H9 (cell line): ENCODE measurements at regions not wholly inside any gene's neighbourhood (a gene's known extent, or its start where the extent isn't known, plus 50 kb on each side); places are given as distances from the start of the nearest gene placed in this dataset.

Source experiments
- DNase-seq: peaks from one replicate; pipeline ENCODE4 v3.0.0-alpha.2; 2017
- H2AFZ ChIP-seq: one replicate; pipeline ENCODE4 v1.6.1; 2013; ENCODE audit warnings: mild to moderate bottlenecking, low read length, control low read depth, moderate library complexity
- H2AK5ac ChIP-seq: 2 replicates; pipeline ENCODE4 v1.6.1; 2013; ENCODE audit warnings: low read length, control low read depth, mixed read lengths; ENCODE audit not compliant: insufficient read length
- H2BK120ac ChIP-seq: one replicate; pipeline ENCODE4 v1.6.1; 2013; ENCODE audit warnings: low read depth, mild to moderate bottlenecking, low read length, control low read depth, inconsistent platforms; ENCODE audit not compliant: poor library complexity, severe bottlenecking
- H2BK12ac ChIP-seq: 2 replicates; pipeline ENCODE4 v1.6.1; 2013; ENCODE audit warnings: low read length, control low read depth, mixed read lengths, low read depth; ENCODE audit not compliant: insufficient read length
- H2BK15ac ChIP-seq: 2 replicates; pipeline ENCODE4 v1.6.1; 2013; ENCODE audit warnings: low read depth, low read length, control low read depth
- H2BK20ac ChIP-seq: one replicate; pipeline ENCODE4 v1.6.1; 2013; ENCODE audit warnings: low read depth, mild to moderate bottlenecking, low read length, control low read depth, inconsistent platforms; ENCODE audit not compliant: poor library complexity, severe bottlenecking
- H2BK5ac ChIP-seq: 2 replicates; pipeline ENCODE4 v1.6.1; 2013; ENCODE audit warnings: low read length, control low read depth, mixed read lengths; ENCODE audit not compliant: insufficient read length
- H3K14ac ChIP-seq: 2 replicates; pipeline ENCODE4 v1.6.1; 2013; ENCODE audit warnings: low read length, control low read depth; ENCODE audit not compliant: insufficient read depth
- H3K18ac ChIP-seq: 2 replicates; pipeline ENCODE4 v1.6.1; 2013; ENCODE audit warnings: low read depth, mild to moderate bottlenecking, mixed read lengths, low read length, control low read depth; ENCODE audit not compliant: insufficient read length
- H3K23ac ChIP-seq: 2 replicates; pipeline ENCODE4 v1.6.1; 2013; ENCODE audit warnings: low read length, control low read depth, mixed read lengths, low read depth; ENCODE audit not compliant: insufficient read length
- H3K23me2 ChIP-seq: 2 replicates; pipeline ENCODE4 v1.6.1; 2013; ENCODE audit warnings: low read depth, mild to moderate bottlenecking, mixed read lengths, low read length, control low read depth; ENCODE audit not compliant: insufficient read length, poor library complexity, severe bottlenecking
- H3K27ac ChIP-seq: 2 replicates; pipeline ENCODE4 v1.5.1; 2013; ENCODE audit warnings: low read length, control low read depth, mixed read lengths, low read depth; ENCODE audit not compliant: insufficient read length
- H3K27me3 ChIP-seq: 2 replicates; pipeline ENCODE4 v1.6.1; 2013; ENCODE audit warnings: low read length, control low read depth, inconsistent platforms; ENCODE audit not compliant: insufficient read depth
- H3K4ac ChIP-seq: 2 replicates; pipeline ENCODE4 v1.6.1; 2013; ENCODE audit warnings: low read depth, mild to moderate bottlenecking, control low read depth, inconsistent platforms, low read length, moderate library complexity
- H3K4me1 ChIP-seq: 2 replicates; pipeline ENCODE4 v1.6.1; 2013; ENCODE audit warnings: low read length, control low read depth, inconsistent platforms; ENCODE audit not compliant: insufficient read depth
- H3K4me2 ChIP-seq: 2 replicates; pipeline ENCODE4 v1.6.1; 2013; ENCODE audit warnings: low read length, control low read depth, mixed read lengths; ENCODE audit not compliant: insufficient read length, insufficient read depth
- H3K56ac ChIP-seq: 2 replicates; pipeline ENCODE4 v1.6.1; 2013; ENCODE audit warnings: low read depth, mild to moderate bottlenecking, mixed read lengths, low read length, control low read depth; ENCODE audit not compliant: insufficient read length
- H3K79me1 ChIP-seq: 2 replicates; pipeline ENCODE4 v1.6.1; 2013; ENCODE audit warnings: low read depth, mild to moderate bottlenecking, moderate library complexity, low read length, control low read depth, inconsistent platforms; ENCODE audit not compliant: insufficient read depth, poor library complexity, severe bottlenecking
- H3K79me2 ChIP-seq: 2 replicates; pipeline ENCODE4 v1.6.1; 2013; ENCODE audit warnings: low read length, control low read depth, inconsistent platforms; ENCODE audit not compliant: insufficient read depth
- H3K9ac ChIP-seq: 2 replicates; pipeline ENCODE4 v1.6.1; 2013; ENCODE audit warnings: low read length, control low read depth, mixed read lengths; ENCODE audit not compliant: insufficient read length; ENCODE audit errors: extremely low read depth
- H3K9me3 ChIP-seq: one replicate; pipeline ENCODE4 v1.6.1; 2013; ENCODE audit warnings: low read depth, low read length, inconsistent platforms; ENCODE audit not compliant: control insufficient read depth
- H3T11ph ChIP-seq: one replicate; pipeline ENCODE4 v1.6.1; 2013; ENCODE audit warnings: mild to moderate bottlenecking, low read length, control low read depth, inconsistent platforms
- H4K20me1 ChIP-seq: one replicate; pipeline ENCODE4 v1.6.1; 2013; ENCODE audit not compliant: control insufficient read depth, insufficient read length, insufficient read depth
- H4K5ac ChIP-seq: 2 replicates; pipeline ENCODE4 v1.6.1; 2013; ENCODE audit warnings: low read depth, mild to moderate bottlenecking, mixed read lengths, low read length, control low read depth; ENCODE audit not compliant: insufficient read length
- H4K8ac ChIP-seq: replicated peaks from 2 replicates; pipeline ENCODE4 v1.6.1; 2013; ENCODE audit warnings: low read length, control low read depth, mixed read lengths, low read depth; ENCODE audit not compliant: insufficient read length
- H4K91ac ChIP-seq: 2 replicates; pipeline ENCODE4 v1.6.1; 2013; ENCODE audit warnings: low read depth, mild to moderate bottlenecking, moderate library complexity, mixed read lengths, low read length, control low read depth; ENCODE audit not compliant: insufficient read length
- H3K27ac Mint-ChIP-seq, 3 experiments: 2 replicates in 2 of 3; 3 replicates in 1 of 3; pipeline ENCODE4 v1.8.0; 2020 to 2021; ENCODE audit warnings: mixed read lengths in 3 of 3, mild to moderate bottlenecking in 1 of 3, moderate library complexity in 1 of 3
- H3K27me3 Mint-ChIP-seq: 2 replicates; pipeline ENCODE4 v1.8.0; 2021; ENCODE audit warnings: low read depth, mild to moderate bottlenecking, moderate library complexity, mixed read lengths
- H3K36me3 Mint-ChIP-seq, 3 experiments: 2 replicates in 2 of 3; 3 replicates in 1 of 3; pipeline ENCODE4 v1.8.0; 2020 to 2021; ENCODE audit warnings: low read depth in 3 of 3, mixed read lengths in 3 of 3; ENCODE audit not compliant: insufficient read depth in 1 of 3
- H3K4me1 Mint-ChIP-seq, 2 experiments: 2 replicates each; pipeline ENCODE4 v1.8.0; 2020; ENCODE audit warnings: mixed read lengths in 2 of 2
- H3K4me3 Mint-ChIP-seq, 2 experiments: 2 replicates in 1 of 2; 3 replicates in 1 of 2; pipeline ENCODE4 v1.8.0; 2020 to 2021; ENCODE audit warnings: mild to moderate bottlenecking in 2 of 2, mixed read lengths in 2 of 2, moderate library complexity in 1 of 2
- H3K9me3 Mint-ChIP-seq, 2 experiments: 2 replicates in 1 of 2; 3 replicates in 1 of 2; pipeline ENCODE4 v1.8.0; 2020; ENCODE audit warnings: mild to moderate bottlenecking in 2 of 2, mixed read lengths in 2 of 2, moderate library complexity in 1 of 2
- WGBS: extraction: QIAGEN DNeasy Blood & Tissue Kit; methylation state at CpG from one replicate; pipeline ENCODE4 v1.1.7; 2013; ENCODE audit warnings: missing lambda C conversion rate, low lambda C conversion rate, mixed read lengths; ENCODE audit not compliant: insufficient read length; ENCODE audit errors: extremely low coverage; 5-methylcytosine and 5-hydroxymethylcytosine counted together
- TF ChIP-seq, protein P1 (sequence below): fragments of 200-600 bp; sonication (generic); conservative IDR thresholded peaks from 3 replicates; pipeline ENCODE4 v1.8.0; 2021; ENCODE audit warnings: antibody characterized with exemption, mild to moderate bottlenecking

DNA sequence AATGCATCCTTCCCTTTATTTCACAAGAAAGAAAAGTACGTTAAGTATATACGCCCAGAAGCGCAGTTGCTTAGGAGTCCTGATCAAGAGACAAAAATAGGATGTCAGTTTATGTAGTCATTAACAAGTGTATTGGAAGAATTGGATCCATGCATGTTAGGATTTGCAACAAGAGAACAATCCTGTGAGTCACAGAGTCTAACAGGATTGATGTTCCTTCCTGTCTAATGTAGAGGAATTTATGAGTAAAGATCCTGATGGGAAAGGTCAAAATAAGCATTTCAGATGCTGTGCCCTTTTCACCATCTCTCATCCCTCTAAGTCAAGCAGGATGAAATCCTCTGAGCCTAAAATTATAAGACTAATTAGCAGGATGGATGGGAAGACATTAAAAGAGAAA is 406.0 kb upstream of the GRIA1 start:
- Histone ChIP-seq H3K4me2 (no peak overlapping the region), H3K27ac (no peak overlapping the region)

More for the DNA sequence above, 406.0 kb upstream of the GRIA1 start:
- no peak overlapping the region for H2BK15ac ChIP-seq
- no CpG with 5 or more reads among the region's 3 CpGs for WGBS
- Mint-ChIP-seq H3K9me3 (no peaks in the 10 kb centered on the region), H3K27me3 (no peaks in the 10 kb centered on the region), H3K36me3 (no peaks in the 10 kb centered on the region), H3K4me1 (peaks cover 9 to 11% of the 10 kb centered on the region in 2 experiments), H3K27ac (no peak overlapping the region), H3K4me3 (no peak overlapping the region)
- H3K79me1 ChIP-seq: no peaks in the 10 kb centered on the region
- H3K18ac ChIP-seq: no peak overlapping the region
- no peak overlapping the region for H2BK20ac ChIP-seq
- no peak overlapping the region for H2BK5ac ChIP-seq
- no peaks in the 10 kb centered on the region for H3K27me3 ChIP-seq
- no peak overlapping the region for H3K56ac ChIP-seq
- no peaks in the 10 kb centered on the region for H3K4me1 ChIP-seq
- no peak overlapping the region for H4K8ac ChIP-seq
- no peak overlapping the region for H2BK12ac ChIP-seq
- H3K9me3 ChIP-seq: no peaks in the 10 kb centered on the region
- DNase-seq: no peak
- no peak overlapping the region for H4K91ac ChIP-seq
- H3K23ac ChIP-seq: no peak overlapping the region
- H3K14ac ChIP-seq: no peak overlapping the region
- H2AFZ ChIP-seq: no peak overlapping the region
- H2AK5ac ChIP-seq: no peak overlapping the region
- no peak overlapping the region for H2BK120ac ChIP-seq
- TF ChIP-seq, protein P1, sequence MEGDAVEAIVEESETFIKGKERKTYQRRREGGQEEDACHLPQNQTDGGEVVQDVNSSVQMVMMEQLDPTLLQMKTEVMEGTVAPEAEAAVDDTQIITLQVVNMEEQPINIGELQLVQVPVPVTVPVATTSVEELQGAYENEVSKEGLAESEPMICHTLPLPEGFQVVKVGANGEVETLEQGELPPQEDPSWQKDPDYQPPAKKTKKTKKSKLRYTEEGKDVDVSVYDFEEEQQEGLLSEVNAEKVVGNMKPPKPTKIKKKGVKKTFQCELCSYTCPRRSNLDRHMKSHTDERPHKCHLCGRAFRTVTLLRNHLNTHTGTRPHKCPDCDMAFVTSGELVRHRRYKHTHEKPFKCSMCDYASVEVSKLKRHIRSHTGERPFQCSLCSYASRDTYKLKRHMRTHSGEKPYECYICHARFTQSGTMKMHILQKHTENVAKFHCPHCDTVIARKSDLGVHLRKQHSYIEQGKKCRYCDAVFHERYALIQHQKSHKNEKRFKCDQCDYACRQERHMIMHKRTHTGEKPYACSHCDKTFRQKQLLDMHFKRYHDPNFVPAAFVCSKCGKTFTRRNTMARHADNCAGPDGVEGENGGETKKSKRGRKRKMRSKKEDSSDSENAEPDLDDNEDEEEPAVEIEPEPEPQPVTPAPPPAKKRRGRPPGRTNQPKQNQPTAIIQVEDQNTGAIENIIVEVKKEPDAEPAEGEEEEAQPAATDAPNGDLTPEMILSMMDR: no peak
- no peaks in the 10 kb centered on the region for H3K79me2 ChIP-seq
- H3K9ac ChIP-seq: no peak overlapping the region
- H3K4ac ChIP-seq: no peak overlapping the region
- no peaks in the 10 kb centered on the region for H4K20me1 ChIP-seq
- no peak overlapping the region for H3T11ph ChIP-seq
- H3K23me2 ChIP-seq: no peaks in the 10 kb centered on the region
- H4K5ac ChIP-seq: no peak overlapping the region
